Right lobe of liver (tissue), 4 donors: ENCODE measurements at regions not wholly inside any gene's neighbourhood (a gene's known extent, or its start where the extent isn't known, plus 50 kb on each side); places are given as distances from the start of the nearest gene placed in this dataset.

Source experiments
- POLR2A ChIP-seq: fragments of 450-650 bp; IDR thresholded peaks from one replicate; pipeline ENCODE4 v1.6.1; 2017; ENCODE audit warnings: antibody characterized with exemption, mild to moderate bottlenecking
- TF ChIP-seq, protein P1 (sequence below), 4 donors: fragments of 200-600 bp in 3 of 4; fragments of 450-650 bp in 1 of 4; IDR thresholded peaks; one replicate each; pipeline versions ENCODE4 v1.5.1 to v1.8.0; 2016 to 2022; ENCODE audit warnings: antibody characterized with exemption in 4 of 4, mild to moderate bottlenecking in 2 of 4
- donor health status: DM: no; HTN: no; CAD: no.
- donor health status: DM: no; HTN: no; CAD: no.
- donor health status: DM: no; HTN: yes; CAD: no.

DNA sequence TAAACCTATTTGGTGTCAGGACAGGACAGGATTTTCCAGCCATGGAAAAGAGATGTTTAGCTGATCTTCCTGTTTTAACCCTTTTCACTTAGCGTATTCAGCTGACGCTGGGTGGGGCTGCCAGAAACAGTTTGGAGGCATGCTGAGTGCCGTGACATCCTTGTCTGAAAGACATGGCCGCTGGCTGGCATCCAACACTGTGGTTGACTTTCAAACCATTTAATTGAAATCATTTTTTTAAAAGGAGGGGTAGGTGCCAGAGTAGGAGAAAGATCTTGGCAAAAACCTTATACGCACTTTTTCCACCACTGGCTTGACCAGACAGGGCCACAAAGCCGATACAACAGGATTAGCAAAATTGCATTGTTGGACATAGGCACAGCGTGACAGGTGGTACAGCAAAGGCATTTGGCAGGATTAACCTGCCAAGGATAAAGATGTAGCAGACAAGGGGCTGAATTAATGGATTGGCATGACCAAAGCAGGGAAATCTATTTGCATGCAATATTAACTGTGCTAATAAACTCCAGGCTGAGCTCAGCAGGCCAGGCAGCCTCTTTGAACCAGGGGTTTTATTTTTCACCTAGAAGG, 131.8 kb upstream of the TOPAZ1 start:
- TF ChIP-seq, protein P1, sequence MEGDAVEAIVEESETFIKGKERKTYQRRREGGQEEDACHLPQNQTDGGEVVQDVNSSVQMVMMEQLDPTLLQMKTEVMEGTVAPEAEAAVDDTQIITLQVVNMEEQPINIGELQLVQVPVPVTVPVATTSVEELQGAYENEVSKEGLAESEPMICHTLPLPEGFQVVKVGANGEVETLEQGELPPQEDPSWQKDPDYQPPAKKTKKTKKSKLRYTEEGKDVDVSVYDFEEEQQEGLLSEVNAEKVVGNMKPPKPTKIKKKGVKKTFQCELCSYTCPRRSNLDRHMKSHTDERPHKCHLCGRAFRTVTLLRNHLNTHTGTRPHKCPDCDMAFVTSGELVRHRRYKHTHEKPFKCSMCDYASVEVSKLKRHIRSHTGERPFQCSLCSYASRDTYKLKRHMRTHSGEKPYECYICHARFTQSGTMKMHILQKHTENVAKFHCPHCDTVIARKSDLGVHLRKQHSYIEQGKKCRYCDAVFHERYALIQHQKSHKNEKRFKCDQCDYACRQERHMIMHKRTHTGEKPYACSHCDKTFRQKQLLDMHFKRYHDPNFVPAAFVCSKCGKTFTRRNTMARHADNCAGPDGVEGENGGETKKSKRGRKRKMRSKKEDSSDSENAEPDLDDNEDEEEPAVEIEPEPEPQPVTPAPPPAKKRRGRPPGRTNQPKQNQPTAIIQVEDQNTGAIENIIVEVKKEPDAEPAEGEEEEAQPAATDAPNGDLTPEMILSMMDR (IDR thresholded peaks at IDR 0.05): no peak
- no peak for TF ChIP-seq POLR2A
